ENCODE measurements at regions not wholly inside any gene's neighbourhood (a gene's known extent, or its start where the extent isn't known, plus 50 kb on each side); places are given as distances from the start of the nearest gene placed in this dataset.

- no peak overlapping the region for H3K4me3 ChIP-seq
- H3K4me1 ChIP-seq = no peaks in the 10 kb centered on the region
- intact Hi-C loops (cut with DNase I) = no loop called here
- 67 to 78% (median 71%) methylated on average over 2 of the region's 2 CpGs for WGBS, 4 donors
- H3K9me3 ChIP-seq = no peaks in the 10 kb centered on the region
- no peaks in the 10 kb centered on the region for H3K36me3 ChIP-seq
- ATAC-seq (no peak), DNase-seq (no peak)
- no peak overlapping the region for H3K27ac ChIP-seq
- no peaks in the 10 kb centered on the region for H3K27me3 ChIP-seq
- TF ChIP-seq POLR2A (IDR thresholded peaks at IDR 0.05) (no peak), CTCF (IDR thresholded peaks at IDR 0.05) (no peak)
These were observed 317.3 kb upstream of the PTPRD start for GRCh38 chr9:10930081-10930480.

- no peaks in the 10 kb centered on the region for H3K36me3 ChIP-seq
- TF ChIP-seq POLR2A (IDR thresholded peaks at IDR 0.05) (no peak), CTCF (IDR thresholded peaks at IDR 0.05) (no peak)
- H3K27ac ChIP-seq = no peak overlapping the region
- H3K4me1 ChIP-seq = no peaks in the 10 kb centered on the region
- H3K4me3 ChIP-seq = no peak overlapping the region
- no peak for DNase-seq
- intact Hi-C loops (cut with DNase I) = no loop called here
- peaks cover 0 to 4% (median 0%) of the 10 kb centered on the region in 12 donors for H3K9me3 ChIP-seq
- 88 to 90% (median 90%) methylated on average over 25 to 26 of the region's 26 CpGs for WGBS, 4 donors
- ATAC-seq = no peak
- no peaks in the 10 kb centered on the region for H3K27me3 ChIP-seq
These were observed 334.0 kb upstream of the PTPRD start for GRCh38 chr9:10946676-10947410.

- Histone ChIP-seq H3K36me3 (no peaks in the 10 kb centered on the region), H3K9me3 (peaks cover 0 to 8% (median 0%) of the 10 kb centered on the region in 12 donors), H3K4me3 (no peak overlapping the region), H3K27me3 (no peaks in the 10 kb centered on the region), H3K27ac (no peak overlapping the region), H3K4me1 (no peaks in the 10 kb centered on the region)
- intact Hi-C loops (cut with DNase I) = loop anchor here in 1 of 10 donors (10.0 kb wide), 1 partner anchor 57 kb away; no protein-coding TSS in a partner anchor
- TF ChIP-seq CTCF (IDR thresholded peaks at IDR 0.05) (no peak), POLR2A (IDR thresholded peaks at IDR 0.05) (no peak)
- no peak for DNase-seq
- ATAC-seq = no peak
These were observed 345.1 kb upstream of the PTPRD start for GRCh38 chr9:10957878-10958277.

GRCh38 chr9:10961883-10962282 lies 349.1 kb upstream of the PTPRD start:
- intact Hi-C loops (cut with DNase I) = loop anchor here in 1 of 10 donors (10.0 kb wide), 1 partner anchor 63 kb away; no protein-coding TSS in a partner anchor
- Histone ChIP-seq H3K9me3 (peaks cover 0 to 8% (median 0%) of the 10 kb centered on the region in 12 donors), H3K4me1 (no peaks in the 10 kb centered on the region), H3K36me3 (no peaks in the 10 kb centered on the region), H3K4me3 (no peak overlapping the region), H3K27ac (no peak overlapping the region), H3K27me3 (no peaks in the 10 kb centered on the region)
- TF ChIP-seq CTCF (IDR thresholded peaks at IDR 0.05) (no peak), POLR2A (IDR thresholded peaks at IDR 0.05) (no peak)
- no peak for DNase-seq
- ATAC-seq = no peak
- 81 to 88% (median 85%) methylated on average over 4 of the region's 4 CpGs for WGBS, 4 donors

Data from heart left ventricle (tissue), 16 donors.